ENCODE measurements at regions not wholly inside any gene's neighbourhood (a gene's known extent, or its start where the extent isn't known, plus 50 kb on each side); places are given as distances from the start of the nearest gene placed in this dataset.

DNA sequence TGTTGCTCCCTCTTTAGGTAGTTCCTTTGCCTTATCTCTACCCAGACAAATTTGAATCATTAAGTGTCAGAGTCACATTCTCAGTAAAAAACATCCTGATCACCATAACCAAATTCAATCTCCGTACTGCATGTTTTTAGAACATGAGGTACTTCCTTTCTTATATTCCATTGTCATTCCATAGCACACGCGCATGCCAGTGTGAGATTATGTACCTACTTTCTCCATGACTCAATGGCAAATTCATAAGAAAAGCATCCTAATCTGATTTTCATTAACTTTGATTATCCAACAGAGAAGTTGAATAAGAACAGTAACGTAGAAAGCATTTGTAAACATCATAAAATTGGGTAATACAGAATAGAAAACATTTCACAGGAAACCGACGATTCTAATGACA is 1118.6 kb upstream of the CDH9 start:
- Histone ChIP-seq H3K4me3 (replicated peaks; ENCODE audit: low read depth, low read length) (no peak overlapping the region), H3K27me3 (replicated peaks; ENCODE audit: control insufficient read depth, insufficient read depth, low read length) (no peaks in the 10 kb centered on the region), H3K36me3 (ENCODE audit: control insufficient read depth, insufficient read depth, low read length) (no peaks in the 10 kb centered on the region)
- TF ChIP-seq, protein P1, sequence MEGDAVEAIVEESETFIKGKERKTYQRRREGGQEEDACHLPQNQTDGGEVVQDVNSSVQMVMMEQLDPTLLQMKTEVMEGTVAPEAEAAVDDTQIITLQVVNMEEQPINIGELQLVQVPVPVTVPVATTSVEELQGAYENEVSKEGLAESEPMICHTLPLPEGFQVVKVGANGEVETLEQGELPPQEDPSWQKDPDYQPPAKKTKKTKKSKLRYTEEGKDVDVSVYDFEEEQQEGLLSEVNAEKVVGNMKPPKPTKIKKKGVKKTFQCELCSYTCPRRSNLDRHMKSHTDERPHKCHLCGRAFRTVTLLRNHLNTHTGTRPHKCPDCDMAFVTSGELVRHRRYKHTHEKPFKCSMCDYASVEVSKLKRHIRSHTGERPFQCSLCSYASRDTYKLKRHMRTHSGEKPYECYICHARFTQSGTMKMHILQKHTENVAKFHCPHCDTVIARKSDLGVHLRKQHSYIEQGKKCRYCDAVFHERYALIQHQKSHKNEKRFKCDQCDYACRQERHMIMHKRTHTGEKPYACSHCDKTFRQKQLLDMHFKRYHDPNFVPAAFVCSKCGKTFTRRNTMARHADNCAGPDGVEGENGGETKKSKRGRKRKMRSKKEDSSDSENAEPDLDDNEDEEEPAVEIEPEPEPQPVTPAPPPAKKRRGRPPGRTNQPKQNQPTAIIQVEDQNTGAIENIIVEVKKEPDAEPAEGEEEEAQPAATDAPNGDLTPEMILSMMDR (IDR thresholded peaks at IDR 0.05; ENCODE audit: insufficient read depth, low read length, poor library complexity, severe bottlenecking), result no peak
- DNase-seq (ENCODE audit: extremely low read depth, insufficient read length), result no peak

DNA sequence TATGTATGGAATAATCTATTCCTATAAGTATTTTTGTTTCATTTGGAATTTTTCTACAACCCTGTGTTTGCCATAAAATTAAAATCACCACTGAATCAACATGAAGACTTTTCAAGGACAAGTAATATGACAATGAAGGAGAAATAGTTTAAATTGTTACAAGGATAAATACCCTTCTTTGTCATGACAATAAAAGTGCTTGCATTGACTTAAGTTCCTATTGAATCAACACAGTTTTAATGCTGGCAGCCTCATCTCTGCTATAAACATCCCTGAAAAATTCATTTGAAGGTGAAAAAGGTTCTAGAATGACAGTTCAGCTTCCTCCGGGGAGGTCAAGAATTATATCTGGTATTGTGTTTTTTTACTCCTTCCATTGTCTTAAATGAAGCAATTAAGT is 1105.1 kb upstream of the CDH9 start:
- H3K4me3 ChIP-seq (replicated peaks; ENCODE audit: low read depth, low read length), result no peak overlapping the region
- no peak for DNase-seq (ENCODE audit: extremely low read depth, insufficient read length)
- TF ChIP-seq, protein P1 (IDR thresholded peaks at IDR 0.05; ENCODE audit: insufficient read depth, low read length, poor library complexity, severe bottlenecking), result no peak
- no peaks in the 10 kb centered on the region for H3K27me3 ChIP-seq (replicated peaks; ENCODE audit: control insufficient read depth, insufficient read depth, low read length)
- no peaks in the 10 kb centered on the region for H3K36me3 ChIP-seq (ENCODE audit: control insufficient read depth, insufficient read depth, low read length)

DNA sequence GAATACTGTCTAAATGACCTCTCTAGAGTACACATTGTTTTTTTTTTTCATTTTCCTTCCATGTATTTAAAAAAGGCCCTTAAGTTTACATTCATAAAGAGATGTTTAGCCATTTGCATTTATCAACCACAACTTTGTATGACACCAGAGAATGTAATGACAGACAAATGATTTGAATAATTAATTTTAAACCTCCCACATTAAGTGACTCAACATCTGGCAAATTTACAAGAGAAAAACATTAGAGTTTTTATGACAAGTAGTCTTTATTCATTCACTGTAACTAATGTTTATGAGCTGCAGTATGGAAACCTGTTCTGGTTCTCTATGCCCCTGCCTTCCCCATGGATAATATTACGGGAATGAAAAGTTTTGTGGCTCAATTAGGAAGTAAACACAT is 1093.8 kb upstream of the CDH9 start:
- TF ChIP-seq, protein P1 (IDR thresholded peaks at IDR 0.05; ENCODE audit: insufficient read depth, low read length, poor library complexity, severe bottlenecking), result no peak
- Histone ChIP-seq H3K36me3 (ENCODE audit: control insufficient read depth, insufficient read depth, low read length) (no peaks in the 10 kb centered on the region), H3K4me3 (replicated peaks; ENCODE audit: low read depth, low read length) (no peak overlapping the region), H3K27me3 (replicated peaks; ENCODE audit: control insufficient read depth, insufficient read depth, low read length) (no peaks in the 10 kb centered on the region)
- no peak for DNase-seq (ENCODE audit: extremely low read depth, insufficient read length)

DNA sequence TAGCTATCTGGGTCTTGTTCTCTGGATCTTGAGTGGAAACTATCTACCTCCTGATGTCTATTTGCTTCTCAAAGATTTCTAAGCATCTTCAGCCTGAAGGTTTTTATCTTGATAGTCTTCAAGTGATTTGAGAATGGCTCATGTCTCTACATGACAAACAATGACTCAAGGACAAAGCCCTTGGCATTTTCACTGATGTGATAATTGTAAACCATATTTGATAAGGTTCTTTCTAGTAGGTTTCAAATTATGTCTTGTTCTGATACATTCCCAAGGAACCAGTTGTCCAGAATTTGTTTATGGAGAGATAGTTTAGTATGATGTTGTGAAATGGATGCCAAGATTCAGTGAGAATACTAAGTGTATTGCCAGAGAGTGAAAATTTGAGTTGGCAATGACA is 1079.3 kb upstream of the CDH9 start:
- Histone ChIP-seq H3K4me3 (replicated peaks; ENCODE audit: low read depth, low read length) (no peak overlapping the region), H3K36me3 (ENCODE audit: control insufficient read depth, insufficient read depth, low read length) (no peaks in the 10 kb centered on the region), H3K27me3 (replicated peaks; ENCODE audit: control insufficient read depth, insufficient read depth, low read length) (no peaks in the 10 kb centered on the region)
- no peak for DNase-seq (ENCODE audit: extremely low read depth, insufficient read length)
- TF ChIP-seq, protein P1 (IDR thresholded peaks at IDR 0.05; ENCODE audit: insufficient read depth, low read length, poor library complexity, severe bottlenecking), result no peak

DNA sequence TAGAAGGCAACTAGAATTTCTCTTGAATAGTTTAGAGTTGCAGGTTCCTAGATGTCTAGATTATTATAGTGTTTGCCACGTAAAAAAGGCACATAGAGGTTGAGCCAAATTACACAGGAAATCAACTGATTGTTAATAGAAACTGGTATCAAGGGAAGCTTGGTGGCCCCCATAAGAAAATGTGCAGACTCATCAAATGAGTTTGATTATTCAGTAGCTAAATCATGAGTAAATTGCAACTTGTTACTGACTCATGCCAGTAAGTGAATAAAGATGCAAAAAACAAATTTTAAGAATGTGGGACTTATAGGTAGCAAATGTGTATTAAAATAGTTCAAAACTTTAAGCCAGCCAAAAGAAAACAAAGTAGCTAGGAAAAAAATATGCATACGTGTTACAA is 1078.9 kb upstream of the CDH9 start:
- H3K4me3 ChIP-seq (replicated peaks; ENCODE audit: low read depth, low read length), result no peak overlapping the region
- H3K27me3 ChIP-seq (replicated peaks; ENCODE audit: control insufficient read depth, insufficient read depth, low read length), result no peaks in the 10 kb centered on the region
- no peaks in the 10 kb centered on the region for H3K36me3 ChIP-seq (ENCODE audit: control insufficient read depth, insufficient read depth, low read length)
- DNase-seq (ENCODE audit: extremely low read depth, insufficient read length), result no peak
- TF ChIP-seq, protein P1 (IDR thresholded peaks at IDR 0.05; ENCODE audit: insufficient read depth, low read length, poor library complexity, severe bottlenecking), result no peak

DNA sequence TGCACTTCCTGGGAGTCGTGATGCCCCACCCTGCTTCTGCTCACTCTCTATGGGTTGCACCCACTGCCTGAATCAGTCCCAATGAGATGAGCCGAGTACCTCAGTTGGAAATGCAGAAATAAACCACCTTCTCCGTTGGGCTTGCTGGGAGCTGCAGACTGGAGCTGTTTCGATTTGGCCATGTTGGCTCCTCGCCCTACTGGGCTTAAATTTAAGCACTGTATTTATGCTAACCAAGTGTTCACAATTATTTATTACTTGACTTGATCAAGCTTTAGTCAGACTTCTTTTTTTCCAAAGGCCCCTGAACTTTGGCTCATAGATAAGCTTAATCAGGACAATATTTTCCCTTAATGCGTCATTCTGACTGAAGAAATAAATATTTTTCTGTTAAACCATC is 1072.4 kb upstream of the CDH9 start:
- Histone ChIP-seq H3K27me3 (replicated peaks; ENCODE audit: control insufficient read depth, insufficient read depth, low read length) (no peaks in the 10 kb centered on the region), H3K36me3 (ENCODE audit: control insufficient read depth, insufficient read depth, low read length) (no peaks in the 10 kb centered on the region), H3K4me3 (replicated peaks; ENCODE audit: low read depth, low read length) (no peak overlapping the region)
- DNase-seq (ENCODE audit: extremely low read depth, insufficient read length), result no peak
- TF ChIP-seq, protein P1 (IDR thresholded peaks at IDR 0.05; ENCODE audit: insufficient read depth, low read length, poor library complexity, severe bottlenecking), result no peak

All from GM06990 (cell line).